IPS-18c (cell line): ENCODE measurements at regions not wholly inside any gene's neighbourhood (a gene's known extent, or its start where the extent isn't known, plus 50 kb on each side); places are given as distances from the start of the nearest gene placed in this dataset.

Source experiments
- H3K4me3 ChIP-seq: 2 replicates; pipeline ENCODE4 v1.7.0; 2013; ENCODE audit warnings: low read depth, mild to moderate bottlenecking, low read length, moderate library complexity; ENCODE audit not compliant: insufficient read depth
- H3K9me3 ChIP-seq: one replicate; pipeline ENCODE4 v1.6.1; 2013; ENCODE audit warnings: mild to moderate bottlenecking, low read length, moderate library complexity; ENCODE audit not compliant: control insufficient read depth, insufficient read depth

GRCh38 chr10:83562381-83562780, 576.9 kb upstream of the GHITM start:
- no peaks in the 10 kb centered on the region for H3K9me3 ChIP-seq
- no peak overlapping the region for H3K4me3 ChIP-seq

- H3K4me3 ChIP-seq: no peak overlapping the region
- H3K9me3 ChIP-seq: no peaks in the 10 kb centered on the region
These were observed 574.3 kb upstream of the GHITM start for GRCh38 chr10:83564889-83565588.

- Histone ChIP-seq H3K9me3 (no peaks in the 10 kb centered on the region), H3K4me3 (no peak overlapping the region)
These were observed 567.3 kb upstream of the GHITM start for GRCh38 chr10:83572036-83572435.

GRCh38 chr10:83574770-83575169, 564.5 kb upstream of the GHITM start:
- Histone ChIP-seq H3K4me3 (no peak overlapping the region), H3K9me3 (peaks cover 2% of the 10 kb centered on the region)

GRCh38 chr10:83577421-83577820, 561.9 kb upstream of the GHITM start:
- H3K4me3 ChIP-seq: no peak overlapping the region
- peaks cover 2% of the 10 kb centered on the region for H3K9me3 ChIP-seq

- H3K9me3 ChIP-seq: peaks cover 2% of the 10 kb centered on the region
- H3K4me3 ChIP-seq: no peak overlapping the region
These were observed 558.8 kb upstream of the GHITM start for GRCh38 chr10:83580373-83581012.

- peaks cover 2% of the 10 kb centered on the region for H3K9me3 ChIP-seq
- no peak overlapping the region for H3K4me3 ChIP-seq
These were observed 556.8 kb upstream of the GHITM start for GRCh38 chr10:83582407-83583095.

- Histone ChIP-seq H3K4me3 (no peak overlapping the region), H3K9me3 (no peaks in the 10 kb centered on the region)
These were observed 553.6 kb upstream of the GHITM start for GRCh38 chr10:83585686-83586085.

- H3K9me3 ChIP-seq: no peaks in the 10 kb centered on the region
- H3K4me3 ChIP-seq: no peak overlapping the region
These were observed 546.9 kb upstream of the GHITM start for GRCh38 chr10:83592337-83592935.

GRCh38 chr10:83603708-83604107, 535.6 kb upstream of the GHITM start:
- H3K9me3 ChIP-seq: no peaks in the 10 kb centered on the region
- H3K4me3 ChIP-seq: no peak overlapping the region

- Histone ChIP-seq H3K9me3 (no peaks in the 10 kb centered on the region), H3K4me3 (no peak overlapping the region)
These were observed 533.3 kb upstream of the GHITM start for GRCh38 chr10:83605783-83606630.

GRCh38 chr10:83607959-83608745, 531.2 kb upstream of the GHITM start:
- no peak overlapping the region for H3K4me3 ChIP-seq
- no peaks in the 10 kb centered on the region for H3K9me3 ChIP-seq

- no peaks in the 10 kb centered on the region for H3K9me3 ChIP-seq
- no peak overlapping the region for H3K4me3 ChIP-seq
These were observed 527.3 kb upstream of the GHITM start for GRCh38 chr10:83612050-83612449.

- Histone ChIP-seq H3K4me3 (no peak overlapping the region), H3K9me3 (no peaks in the 10 kb centered on the region)
These were observed 526.6 kb upstream of the GHITM start for GRCh38 chr10:83612746-83613145.

- no peaks in the 10 kb centered on the region for H3K9me3 ChIP-seq
- no peak overlapping the region for H3K4me3 ChIP-seq
These were observed 522.1 kb upstream of the GHITM start for GRCh38 chr10:83617172-83617571.

- no peak overlapping the region for H3K4me3 ChIP-seq
- H3K9me3 ChIP-seq: no peaks in the 10 kb centered on the region
These were observed 521.4 kb upstream of the GHITM start for GRCh38 chr10:83617692-83618545.
